Effector memory CD8-positive, alpha-beta T cell (primary cell): ENCODE measurements at regions not wholly inside any gene's neighbourhood (a gene's known extent, or its start where the extent isn't known, plus 50 kb on each side); places are given as distances from the start of the nearest gene placed in this dataset.
"Not testable (repeated sequence)": the region's sequence is repeated elsewhere in the genome, so short reads cannot be mapped to it uniquely, and the experiment has no call there.

Experiments used
- ATAC-seq: fragments of 150-1000 bp; cut with Tn5 transposase; replicated peaks from 2 replicates; pipeline ENCODE4 v1.10.0; 2021; ENCODE audit warnings: mild to moderate bottlenecking, moderate library complexity
- DNase-seq, 3 experiments: peaks; one replicate each; pipeline ENCODE4 v3.0.0; 2021
- H3K27ac Mint-ChIP-seq, 2 donors: one replicate each; pipeline ENCODE4 v1.8.0; 2022; ENCODE audit warnings: mild to moderate bottlenecking in 2 of 2, mixed read lengths in 2 of 2, moderate library complexity in 2 of 2
- H3K27me3 Mint-ChIP-seq, 2 donors: one replicate each; pipeline ENCODE4 v1.8.0; 2022; ENCODE audit warnings: mixed read lengths in 2 of 2
- H3K36me3 Mint-ChIP-seq: one replicate; pipeline ENCODE4 v1.8.0; 2022; ENCODE audit warnings: mild to moderate bottlenecking, moderate library complexity, mixed read lengths; ENCODE audit not compliant: insufficient read depth
- H3K4me1 Mint-ChIP-seq, 2 donors: one replicate each; pipeline ENCODE4 v1.8.0; 2022; ENCODE audit warnings: low read depth in 2 of 2, mixed read lengths in 2 of 2
- H3K4me3 Mint-ChIP-seq, 2 donors: one replicate each; pipeline ENCODE4 v1.8.0; 2022; ENCODE audit warnings: mild to moderate bottlenecking in 2 of 2, mixed read lengths in 2 of 2, moderate library complexity in 2 of 2
- H3K9me3 Mint-ChIP-seq, 2 donors: one replicate each; pipeline ENCODE4 v1.8.0; 2022; ENCODE audit warnings: mixed read lengths in 2 of 2

DNA sequence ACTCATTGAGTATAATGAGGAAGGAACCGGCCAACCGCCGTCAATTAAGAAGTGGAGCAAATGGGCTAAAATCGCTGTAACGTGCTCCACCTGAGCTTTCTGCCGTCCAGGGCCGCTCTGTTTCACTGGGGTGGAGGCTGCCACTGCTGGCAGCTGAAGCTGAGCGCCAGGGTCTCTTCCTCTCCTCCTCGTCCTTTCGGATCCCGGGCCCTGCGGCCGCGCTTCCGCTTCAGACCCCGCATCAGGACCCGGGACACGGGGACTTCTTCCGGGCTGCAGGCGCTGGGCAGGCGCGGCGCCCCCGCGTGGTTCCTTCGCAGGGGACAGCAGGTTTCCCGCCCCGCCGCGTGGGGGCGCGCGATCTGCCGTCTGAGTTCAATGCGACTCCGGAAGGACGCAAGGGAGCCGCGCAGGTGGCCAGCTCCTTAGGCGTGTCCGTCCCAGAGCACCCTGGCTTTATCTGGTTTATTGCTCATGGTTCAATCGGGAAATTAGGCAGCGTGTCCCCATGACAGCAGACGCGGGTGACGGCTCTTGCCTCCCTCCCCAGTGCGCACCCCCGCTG lies 519.8 kb downstream of the TRIML1 start:
- ATAC-seq (no peak), DNase-seq (no peak)
- H3K4me3 Mint-ChIP-seq = no peak overlapping the region
- no peak overlapping the region for H3K27ac Mint-ChIP-seq
- peaks cover 15 to 21% of the 10 kb centered on the region in 2 donors for H3K9me3 Mint-ChIP-seq
- no peaks in the 10 kb centered on the region for H3K36me3 Mint-ChIP-seq
- H3K27me3 Mint-ChIP-seq = no peaks in the 10 kb centered on the region
- H3K4me1 Mint-ChIP-seq = no peaks in the 10 kb centered on the region

DNA sequence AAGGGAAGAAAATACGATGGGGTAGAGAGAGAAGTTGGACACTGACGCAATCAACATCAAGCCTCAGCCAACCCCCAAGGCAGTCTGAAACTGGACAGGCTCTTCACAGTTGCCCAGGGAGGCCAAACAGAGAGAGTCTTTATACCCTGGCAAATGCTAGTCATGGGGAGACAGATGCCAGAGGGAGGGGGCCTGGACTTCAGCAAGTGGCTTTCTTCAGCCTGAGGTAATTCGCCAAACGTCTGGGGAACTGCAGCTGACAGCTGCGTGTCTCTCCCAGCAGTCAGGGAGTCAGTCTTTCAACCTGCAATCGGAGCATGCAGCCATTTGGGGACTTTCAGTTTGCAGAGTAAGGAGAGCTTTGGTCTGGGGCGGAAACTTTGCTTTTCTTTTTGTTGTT lies 521.6 kb downstream of the TRIML1 start:
- no peak for ATAC-seq
- Mint-ChIP-seq H3K4me1 (no peaks in the 10 kb centered on the region), H3K4me3 (no peak overlapping the region), H3K27ac (no peak overlapping the region), H3K36me3 (no peaks in the 10 kb centered on the region), H3K9me3 (peaks cover 15 to 28% of the 10 kb centered on the region in 2 donors), H3K27me3 (no peaks in the 10 kb centered on the region)
- no peak for DNase-seq

DNA sequence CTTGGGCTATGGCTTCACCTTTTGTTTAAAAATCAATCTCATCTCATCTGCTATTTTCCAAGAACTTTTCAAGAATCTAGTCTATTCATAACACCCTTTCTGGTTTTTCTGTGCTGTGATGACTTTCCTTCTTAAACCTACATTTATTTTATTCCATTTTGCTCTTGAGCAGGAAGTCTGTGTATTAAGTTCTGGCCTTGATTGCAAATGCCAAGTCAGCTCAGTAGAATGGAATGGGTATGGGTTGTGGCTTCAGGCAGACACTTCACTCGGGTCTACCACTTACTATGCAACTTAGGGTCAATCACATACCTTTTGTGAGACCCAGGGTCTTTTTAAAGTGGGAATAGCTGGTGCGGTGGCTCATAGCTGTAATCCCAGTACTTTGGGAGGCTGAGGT lies 522.3 kb downstream of the TRIML1 start:
- Mint-ChIP-seq H3K27me3 (no peaks in the 10 kb centered on the region), H3K4me3 (no peak overlapping the region), H3K36me3 (no peaks in the 10 kb centered on the region), H3K4me1 (no peaks in the 10 kb centered on the region), H3K9me3 (peaks cover 15 to 28% of the 10 kb centered on the region in 2 donors), H3K27ac (no peak overlapping the region)
- ATAC-seq (no peak), DNase-seq (no peak)

DNA sequence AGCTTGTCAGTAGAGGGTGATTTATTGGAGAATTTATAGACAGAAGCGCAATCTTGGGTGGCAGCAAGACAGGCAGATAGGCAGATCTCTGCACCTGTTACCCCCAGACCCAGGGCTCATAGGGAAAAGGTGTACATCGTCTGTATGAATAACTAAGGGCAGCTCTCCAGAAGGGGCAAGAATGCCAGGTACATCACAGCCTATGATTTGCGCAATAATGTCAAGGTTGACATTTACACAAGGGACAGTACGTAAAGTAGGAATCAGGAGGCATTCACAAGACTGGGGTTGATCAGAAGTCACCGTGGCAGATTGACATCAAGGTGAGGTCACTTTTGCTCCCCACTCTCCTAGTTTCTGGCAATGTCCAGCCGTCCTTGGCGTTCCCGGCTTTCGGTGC lies 524.1 kb downstream of the TRIML1 start:
- no peak for DNase-seq
- Mint-ChIP-seq H3K4me3 (no peak overlapping the region), H3K27me3 (no peaks in the 10 kb centered on the region), H3K4me1 (no peaks in the 10 kb centered on the region), H3K27ac (no peak overlapping the region), H3K36me3 (no peaks in the 10 kb centered on the region), H3K9me3 (peaks cover 15 to 26% of the 10 kb centered on the region in 2 donors)
- no peak for ATAC-seq

DNA sequence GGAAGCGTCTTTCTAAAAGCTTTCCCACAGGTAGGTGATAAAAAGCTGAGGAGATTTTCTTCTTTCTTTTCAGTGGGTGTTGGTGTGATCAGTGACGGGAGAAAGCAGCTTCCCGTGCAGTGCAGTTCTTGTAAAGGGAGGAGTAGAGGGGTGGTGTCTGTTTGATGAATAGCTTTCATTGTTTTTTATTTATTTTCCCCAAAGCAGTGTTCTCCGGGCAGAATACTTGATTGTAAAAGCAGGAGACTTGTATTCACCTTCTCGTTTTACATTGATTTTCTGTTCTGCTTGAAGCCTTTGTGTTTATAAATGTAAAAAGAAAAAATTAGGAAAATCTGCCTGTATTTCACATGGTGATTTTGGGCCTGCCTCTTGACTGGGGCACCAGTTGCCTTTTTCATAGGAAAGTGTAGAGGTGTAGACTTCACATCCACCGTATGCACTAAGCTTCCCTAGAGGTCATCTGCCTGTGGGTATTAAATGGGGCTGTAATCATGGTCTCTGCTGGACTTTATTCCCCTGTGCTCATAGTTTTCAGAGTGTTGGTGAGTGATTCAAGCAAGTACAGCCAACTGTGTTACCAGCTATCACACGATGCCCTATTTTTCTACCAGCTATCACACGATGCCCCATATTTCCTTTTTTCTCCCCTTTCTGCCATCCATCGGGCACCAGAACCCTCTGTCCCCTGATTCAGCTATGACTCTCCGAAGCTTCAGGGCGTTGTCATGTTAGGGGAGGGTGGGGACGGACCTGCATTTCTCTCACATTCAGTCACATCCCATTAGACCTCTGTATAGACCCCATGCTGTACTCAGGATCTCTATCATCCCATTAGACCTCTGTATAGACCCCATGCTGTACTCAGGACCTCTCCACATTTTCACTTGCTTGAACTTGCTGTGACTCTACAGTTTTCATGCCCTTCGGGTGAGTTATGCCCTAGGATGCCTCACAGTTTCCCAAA lies 526.5 kb downstream of the TRIML1 start:
- ATAC-seq = no peak
- Mint-ChIP-seq H3K27me3 (no peaks in the 10 kb centered on the region), H3K27ac (no peak overlapping the region), H3K4me3 (no peak overlapping the region), H3K9me3 (peaks cover 15 to 19% of the 10 kb centered on the region in 2 donors), H3K36me3 (no peaks in the 10 kb centered on the region), H3K4me1 (no peaks in the 10 kb centered on the region)
- DNase-seq = no peak

DNA sequence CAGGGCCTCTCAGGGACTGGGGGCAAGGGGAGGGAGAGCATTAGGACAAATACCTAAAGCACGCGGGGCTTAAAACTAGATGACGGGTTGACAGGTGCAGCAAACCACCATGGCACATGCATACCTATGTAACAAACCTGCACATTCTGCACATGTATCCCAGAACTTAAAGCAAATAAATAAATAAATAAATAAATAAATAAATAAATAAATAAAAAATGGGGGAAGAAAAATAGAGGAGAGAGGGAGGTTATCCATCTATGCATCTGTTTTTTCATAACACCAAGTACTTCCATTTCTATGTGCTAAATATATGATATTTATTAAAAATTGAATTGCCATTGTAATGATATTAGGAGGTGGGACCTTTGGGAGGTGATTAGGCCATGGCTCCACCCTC lies 539.5 kb downstream of the TRIML1 start:
- not testable (repeated sequence) for DNase-seq, H3K4me3 Mint-ChIP-seq, H3K4me1 Mint-ChIP-seq, H3K36me3 Mint-ChIP-seq, H3K27me3 Mint-ChIP-seq, H3K27ac Mint-ChIP-seq, ATAC-seq
- H3K9me3 Mint-ChIP-seq = peaks cover 10 to 33% of the 10 kb centered on the region in 2 donors

DNA sequence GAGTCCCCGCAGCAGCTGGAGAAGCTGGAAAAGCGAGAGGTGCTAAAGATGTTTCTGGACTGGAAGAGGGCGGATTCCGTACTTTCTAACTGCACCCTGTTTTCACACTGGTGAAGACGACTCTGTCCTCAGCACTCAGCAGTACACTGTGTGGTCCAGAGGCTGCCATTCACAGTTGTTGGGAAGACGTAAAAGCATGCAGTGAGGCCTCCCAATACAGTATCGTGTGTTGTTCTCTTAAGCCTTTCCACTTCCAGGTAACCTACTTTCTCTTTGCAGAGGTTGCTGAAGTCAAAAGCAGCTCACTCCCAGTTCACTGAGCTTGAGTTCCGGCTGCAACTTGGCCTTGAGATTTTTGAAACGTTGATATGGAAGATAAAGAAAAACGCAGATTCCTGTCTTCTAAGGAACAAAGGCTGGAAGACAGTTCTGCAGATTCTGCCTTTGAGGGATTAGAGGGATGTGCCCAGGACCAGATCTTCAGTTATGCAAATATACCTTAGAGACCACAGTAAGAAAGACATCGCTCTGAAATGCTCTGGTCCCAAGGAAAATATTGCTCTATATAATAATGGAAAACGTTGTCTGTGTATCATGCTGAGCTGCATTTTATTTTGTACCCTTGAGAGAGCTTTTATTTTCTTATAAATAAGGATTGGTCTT lies 540.9 kb downstream of the TRIML1 start:
- Mint-ChIP-seq H3K4me3 (no peak overlapping the region), H3K27ac (no peak overlapping the region), H3K36me3 (no peaks in the 10 kb centered on the region), H3K27me3 (no peaks in the 10 kb centered on the region), H3K9me3 (peaks cover 9 to 22% of the 10 kb centered on the region in 2 donors), H3K4me1 (no peaks in the 10 kb centered on the region)
- ATAC-seq (no peak), DNase-seq (no peak)

DNA sequence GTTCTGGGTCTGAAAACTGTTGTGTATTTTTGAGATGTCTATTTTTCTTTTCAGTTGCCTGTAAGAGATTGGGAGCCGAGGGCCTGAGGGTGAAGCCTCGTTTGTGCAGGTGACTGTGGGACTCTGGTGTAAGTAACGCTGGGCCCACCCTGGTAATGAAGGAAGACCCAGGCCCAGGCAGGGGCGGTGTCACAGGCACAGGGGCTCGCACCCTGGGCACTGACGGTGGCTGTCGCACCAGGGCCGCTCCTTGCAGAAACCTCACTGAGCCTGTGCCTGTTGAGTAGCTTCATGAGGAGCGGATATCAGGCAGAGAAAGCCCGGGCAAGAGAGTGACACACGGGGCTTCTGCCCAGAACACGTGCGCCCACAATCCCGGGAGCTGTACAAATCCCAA lies 541.4 kb downstream of the TRIML1 start:
- Mint-ChIP-seq H3K27ac (no peak overlapping the region), H3K27me3 (no peaks in the 10 kb centered on the region)

DNA sequence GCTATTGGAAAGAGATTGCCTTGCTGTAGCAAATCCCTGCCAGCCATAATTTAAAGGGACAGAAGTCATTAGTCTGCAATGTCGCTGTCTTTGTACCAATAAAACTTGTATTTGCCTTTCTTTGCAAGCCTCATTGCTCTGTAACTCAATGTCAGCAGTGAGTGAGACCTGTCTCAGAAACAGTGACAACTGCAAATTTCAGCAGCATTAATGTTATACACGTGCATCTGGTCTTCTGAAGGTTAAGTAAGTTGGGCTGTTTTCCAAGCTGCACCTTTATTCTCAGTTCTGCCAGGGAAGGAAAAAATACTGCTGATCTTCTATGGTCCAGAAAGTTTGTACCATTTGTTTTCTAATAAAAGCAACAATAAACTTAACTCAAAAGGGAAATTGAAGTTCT lies 543.1 kb downstream of the TRIML1 start:
- ATAC-seq = no peak
- H3K4me1 Mint-ChIP-seq = no peaks in the 10 kb centered on the region

More for the DNA sequence above, 541.4 kb downstream of the TRIML1 start:
- ATAC-seq = no peak
- peaks cover 5 to 18% of the 10 kb centered on the region in 2 donors for H3K9me3 Mint-ChIP-seq
- no peaks in the 10 kb centered on the region for H3K36me3 Mint-ChIP-seq
- DNase-seq = no peak
- H3K4me3 Mint-ChIP-seq = no peak overlapping the region
- H3K4me1 Mint-ChIP-seq = no peaks in the 10 kb centered on the region

DNA sequence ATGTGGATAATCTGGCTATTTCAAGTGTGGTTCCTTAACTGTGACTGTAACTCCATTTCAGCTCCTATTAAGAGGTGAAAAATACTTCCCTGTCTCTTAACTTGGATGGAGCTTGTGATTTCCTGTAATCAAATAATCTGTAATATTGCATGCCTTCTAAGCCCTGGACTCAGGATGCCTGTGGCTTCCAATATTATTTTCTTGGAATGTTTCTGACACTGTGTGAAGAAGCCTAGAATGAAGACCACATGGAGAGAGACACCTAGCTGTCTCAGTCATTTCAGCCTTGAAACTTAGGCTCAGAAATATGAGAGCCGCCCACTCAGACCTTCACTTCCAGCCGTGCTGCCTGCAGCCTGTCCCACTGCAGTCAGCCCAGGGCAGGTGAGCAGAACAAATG lies 544.3 kb downstream of the TRIML1 start:
- ATAC-seq = no peak
- no peak for DNase-seq
- Mint-ChIP-seq H3K27ac (no peak overlapping the region), H3K4me1 (no peaks in the 10 kb centered on the region), H3K4me3 (no peak overlapping the region), H3K27me3 (no peaks in the 10 kb centered on the region), H3K36me3 (no peaks in the 10 kb centered on the region), H3K9me3 (peaks cover 12 to 20% of the 10 kb centered on the region in 2 donors)

More for the DNA sequence above, 543.1 kb downstream of the TRIML1 start:
- Mint-ChIP-seq H3K9me3 (peaks cover 9 to 20% of the 10 kb centered on the region in 2 donors), H3K4me3 (no peak overlapping the region), H3K36me3 (no peaks in the 10 kb centered on the region), H3K27me3 (no peaks in the 10 kb centered on the region), H3K27ac (no peak overlapping the region)
- DNase-seq = no peak

DNA sequence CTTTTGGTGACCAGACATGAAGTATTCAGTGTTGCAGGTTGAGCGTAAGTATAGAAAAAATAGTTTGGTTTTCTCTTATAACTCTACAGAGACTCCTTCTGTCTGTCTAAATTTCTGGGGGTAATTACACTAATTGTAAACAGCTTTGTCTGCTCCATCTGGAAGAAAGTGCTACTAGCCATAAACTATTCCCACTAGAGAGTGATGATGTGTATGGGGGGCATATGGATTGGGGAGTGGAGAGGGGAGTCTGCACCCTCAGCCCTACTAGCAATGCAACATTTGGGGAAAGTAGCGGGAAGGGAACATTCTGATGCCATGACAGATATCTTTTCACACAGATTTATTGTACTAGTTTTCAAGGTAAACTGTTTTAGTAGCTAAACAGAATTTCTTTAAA lies 549.7 kb downstream of the TRIML1 start:
- Mint-ChIP-seq H3K4me1 (no peaks in the 10 kb centered on the region), H3K36me3 (no peaks in the 10 kb centered on the region), H3K27ac (no peak overlapping the region), H3K4me3 (no peak overlapping the region), H3K27me3 (no peaks in the 10 kb centered on the region), H3K9me3 (peaks cover 8 to 9% of the 10 kb centered on the region in 2 donors)
- DNase-seq = no peak
- no peak for ATAC-seq

DNA sequence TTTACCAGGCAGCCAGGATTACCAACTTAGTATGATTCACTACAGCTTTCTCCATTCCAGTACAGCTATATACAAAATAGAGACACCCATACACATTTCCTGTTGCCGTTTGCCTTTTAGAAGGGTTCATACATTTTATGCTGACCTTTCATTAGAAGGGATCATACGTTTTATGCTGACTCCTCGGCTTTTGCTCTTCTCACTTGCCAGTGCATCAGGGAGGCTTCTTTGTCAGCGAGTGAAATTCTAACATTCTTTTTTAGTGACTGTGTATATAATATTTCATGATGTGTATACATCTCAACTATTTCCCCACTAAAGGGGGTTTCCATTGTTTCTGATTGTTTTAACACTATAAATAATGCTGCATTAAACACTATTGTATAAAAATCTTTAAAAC lies 552.6 kb downstream of the TRIML1 start:
- Mint-ChIP-seq H3K4me3 (no peak overlapping the region), H3K36me3 (no peaks in the 10 kb centered on the region), H3K4me1 (no peaks in the 10 kb centered on the region), H3K27me3 (no peaks in the 10 kb centered on the region), H3K27ac (no peak overlapping the region), H3K9me3 (peaks cover 6 to 7% of the 10 kb centered on the region in 2 donors)
- DNase-seq = no peak
- no peak for ATAC-seq

DNA sequence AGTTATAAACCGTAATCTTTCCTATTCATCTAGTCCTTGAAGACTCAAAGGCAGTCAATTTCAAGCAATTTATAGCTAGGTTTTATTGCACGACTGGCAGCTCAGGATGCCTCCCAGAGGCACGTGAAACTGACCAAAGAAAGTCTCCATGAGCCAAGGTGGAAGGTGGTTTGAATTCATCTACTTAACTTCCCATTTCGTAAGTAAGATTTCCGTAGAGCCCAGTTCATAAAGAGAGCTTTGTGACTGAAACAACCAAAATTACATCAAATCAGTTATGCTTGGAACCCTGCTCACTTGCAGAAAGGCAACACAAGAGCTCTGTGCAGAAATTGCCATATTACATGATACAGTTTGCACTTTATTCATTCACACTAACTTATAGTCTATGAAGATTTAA lies 556.0 kb downstream of the TRIML1 start:
- Mint-ChIP-seq H3K27me3 (no peaks in the 10 kb centered on the region), H3K36me3 (no peaks in the 10 kb centered on the region), H3K4me1 (no peaks in the 10 kb centered on the region), H3K4me3 (no peak overlapping the region), H3K9me3 (peaks cover 0 to 12% of the 10 kb centered on the region in 2 donors), H3K27ac (no peak overlapping the region)
- no peak for DNase-seq
- ATAC-seq = no peak

DNA sequence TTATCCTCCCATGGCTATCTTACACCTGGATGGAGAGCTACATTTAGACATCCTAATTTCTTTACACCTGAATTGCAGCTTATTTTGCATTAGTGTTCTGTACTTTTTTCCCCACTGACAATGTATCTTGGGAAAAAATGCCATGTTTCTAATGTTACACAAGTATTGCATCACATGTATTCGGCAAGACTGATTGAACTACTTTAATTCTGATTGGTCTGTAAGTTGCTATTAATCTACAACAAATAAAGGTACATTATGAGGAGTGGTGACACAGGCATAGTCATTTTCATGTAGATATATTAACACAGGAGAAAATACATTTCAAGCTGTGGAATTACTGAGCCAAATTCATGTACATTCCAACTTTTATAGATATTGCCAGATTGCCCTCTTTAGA lies 558.0 kb downstream of the TRIML1 start:
- no peak overlapping the region for H3K27ac Mint-ChIP-seq
- ATAC-seq = no peak
- DNase-seq = no peak

More for the DNA sequence above, 558.0 kb downstream of the TRIML1 start:
- Mint-ChIP-seq H3K36me3 (no peaks in the 10 kb centered on the region), H3K27me3 (no peaks in the 10 kb centered on the region), H3K4me1 (no peaks in the 10 kb centered on the region), H3K4me3 (no peak overlapping the region), H3K9me3 (peaks cover 0 to 12% of the 10 kb centered on the region in 2 donors)
